NCI-H2081 (cell line): ENCODE measurements at regions not wholly inside any gene's neighbourhood (a gene's known extent, or its start where the extent isn't known, plus 50 kb on each side); places are given as distances from the start of the nearest gene placed in this dataset.
"Not testable (repeated sequence)": the region's sequence is repeated elsewhere in the genome, so short reads cannot be mapped to it uniquely, and the experiment has no call there.

Experiments used
- DNase-seq, 2 experiments: peaks; one replicate each; lab custom pipeline; 2025; lab: John Stamatoyannopoulos, UW

- DNase-seq, result no peak
Observed at GRCh38 chr14:97074856-97075255, 277.7 kb downstream of the VRK1 start.

GRCh38 chr14:97077253-97077653 lies 280.1 kb downstream of the VRK1 start:
- no peak for DNase-seq

- no peak for DNase-seq
Observed at GRCh38 chr14:97077687-97078086, 280.5 kb downstream of the VRK1 start.

GRCh38 chr14:97080991-97081390 lies 283.8 kb downstream of the VRK1 start:
- DNase-seq, result no peak

- DNase-seq, result no peak
Observed at GRCh38 chr14:97095269-97095668, 298.1 kb downstream of the VRK1 start.

GRCh38 chr14:97097296-97097695 lies 300.1 kb downstream of the VRK1 start:
- DNase-seq, result no peak

GRCh38 chr14:97100306-97100705 lies 303.1 kb downstream of the VRK1 start:
- no peak for DNase-seq

- DNase-seq, result no peak
Observed at GRCh38 chr14:97101561-97101960, 304.4 kb downstream of the VRK1 start.

GRCh38 chr14:97104029-97104428 lies 306.8 kb downstream of the VRK1 start:
- no peak for DNase-seq

GRCh38 chr14:97106166-97106565 lies 309.0 kb downstream of the VRK1 start:
- no peak for DNase-seq

GRCh38 chr14:97106609-97107008 lies 309.4 kb downstream of the VRK1 start:
- DNase-seq, result no peak

- DNase-seq, result no peak
Observed at GRCh38 chr14:97107080-97107479, 309.9 kb downstream of the VRK1 start.

GRCh38 chr14:97107760-97108159 lies 310.6 kb downstream of the VRK1 start:
- DNase-seq, result no peak

GRCh38 chr14:97109234-97109633 lies 312.1 kb downstream of the VRK1 start:
- no peak for DNase-seq

GRCh38 chr14:97113339-97113738 lies 316.2 kb downstream of the VRK1 start:
- DNase-seq, result no peak

GRCh38 chr14:97116546-97116945 lies 319.4 kb downstream of the VRK1 start:
- no peak for DNase-seq

GRCh38 chr14:97117693-97118092 lies 320.5 kb downstream of the VRK1 start:
- DNase-seq, result no peak

- DNase-seq, result no peak
Observed at GRCh38 chr14:97120204-97120603, 323.0 kb downstream of the VRK1 start.

- DNase-seq, result no peak
Observed at GRCh38 chr14:97120611-97121031, 323.4 kb downstream of the VRK1 start.

- no peak for DNase-seq
Observed at GRCh38 chr14:97129639-97130038, 332.5 kb downstream of the VRK1 start.

GRCh38 chr14:97135847-97136246 lies 338.7 kb downstream of the VRK1 start:
- not testable (repeated sequence) for DNase-seq

GRCh38 chr14:97137705-97138104 lies 340.5 kb downstream of the VRK1 start:
- no peak for DNase-seq

GRCh38 chr14:97138801-97139200 lies 341.6 kb downstream of the VRK1 start:
- DNase-seq, result no peak

GRCh38 chr14:97143011-97143410 lies 345.8 kb downstream of the VRK1 start:
- no peak for DNase-seq

- no peak for DNase-seq
Observed at GRCh38 chr14:97143456-97143855, 346.3 kb downstream of the VRK1 start.
